RWPE2 (cell line): ENCODE measurements at regions not wholly inside any gene's neighbourhood (a gene's known extent, or its start where the extent isn't known, plus 50 kb on each side); places are given as distances from the start of the nearest gene placed in this dataset.
A peak's percentile ranks its signal among the peaks of the same experiment; 100 is the strongest.

Source experiments
- ATAC-seq: fragments of 200-7000 bp; cut with Tn5 transposase; 3 replicates; pipeline ENCODE4 v1.9.1; 2021; ENCODE audit warnings: low read depth
- DNase-seq: peaks from one replicate; pipeline ENCODE4 v3.0.0-alpha.2; 2020; ENCODE audit warnings: low spot score
- H3K27ac ChIP-seq: fragments of 450-650 bp; 2 replicates; pipeline ENCODE4 v1.5.1; 2017; ENCODE audit warnings: mild to moderate bottlenecking; ENCODE audit not compliant: poor library complexity, severe bottlenecking
- H3K27me3 ChIP-seq: fragments of 250-450 bp; sonication (Bioruptor Pico); 2 replicates; pipeline ENCODE4 v1.5.1; 2021; ENCODE audit warnings: mild to moderate bottlenecking, moderate library complexity; ENCODE audit not compliant: insufficient read depth, poor library complexity, severe bottlenecking
- H3K36me3 ChIP-seq: fragments of 250-450 bp; sonication (Bioruptor Pico); 2 replicates; pipeline ENCODE4 v1.5.1; 2020; ENCODE audit warnings: low read depth, mild to moderate bottlenecking, moderate library complexity
- H3K4me1 ChIP-seq: fragments of 250-450 bp; sonication (Bioruptor Pico); 2 replicates; pipeline ENCODE4 v1.5.1; 2021; ENCODE audit warnings: mild to moderate bottlenecking, moderate library complexity; ENCODE audit not compliant: insufficient read depth, poor library complexity, severe bottlenecking
- H3K4me3 ChIP-seq: fragments of 250-450 bp; sonication (Bioruptor Pico); 2 replicates; pipeline ENCODE4 v1.5.1; 2021; ENCODE audit warnings: mild to moderate bottlenecking, moderate library complexity; ENCODE audit not compliant: severe bottlenecking
- H3K9me3 ChIP-seq: fragments of 250-450 bp; sonication (Bioruptor Pico); 2 replicates; pipeline ENCODE4 v1.5.1; 2021; ENCODE audit warnings: mild to moderate bottlenecking, moderate library complexity; ENCODE audit not compliant: severe bottlenecking
- TF ChIP-seq, protein P1 (sequence below): fragments of 450-650 bp; IDR thresholded peaks from one replicate; pipeline ENCODE4 v1.5.1; 2017; ENCODE audit warnings: mild to moderate bottlenecking, moderate library complexity; ENCODE audit not compliant: poor library complexity, severe bottlenecking

DNA sequence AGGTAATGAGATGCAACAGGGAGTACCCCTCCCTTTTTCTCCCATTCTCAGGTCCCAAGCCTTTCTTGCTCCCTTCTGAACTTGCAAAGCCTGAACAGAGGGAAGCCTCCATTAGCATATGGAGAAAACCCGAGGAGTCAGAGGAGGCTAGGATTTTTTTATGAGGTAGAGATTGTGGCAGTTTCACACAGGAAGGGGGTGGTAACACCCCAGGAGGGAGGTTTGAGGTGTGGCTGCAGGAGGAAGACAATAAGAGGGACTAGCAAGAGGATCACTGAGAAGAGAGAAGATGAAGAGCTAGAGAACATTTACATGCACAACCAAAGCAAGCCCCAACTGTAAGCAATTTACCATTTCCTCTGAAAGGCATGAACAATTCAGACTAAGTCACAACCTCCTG lies 322.7 kb downstream of the SV2B start:
- no peak for DNase-seq
- Histone ChIP-seq H3K27ac (no peak overlapping the region), H3K4me1 (no peaks in the 10 kb centered on the region), H3K36me3 (no peaks in the 10 kb centered on the region), H3K27me3 (no peaks in the 10 kb centered on the region), H3K4me3 (no peak overlapping the region), H3K9me3 (no peaks in the 10 kb centered on the region)
- TF ChIP-seq, protein P1, sequence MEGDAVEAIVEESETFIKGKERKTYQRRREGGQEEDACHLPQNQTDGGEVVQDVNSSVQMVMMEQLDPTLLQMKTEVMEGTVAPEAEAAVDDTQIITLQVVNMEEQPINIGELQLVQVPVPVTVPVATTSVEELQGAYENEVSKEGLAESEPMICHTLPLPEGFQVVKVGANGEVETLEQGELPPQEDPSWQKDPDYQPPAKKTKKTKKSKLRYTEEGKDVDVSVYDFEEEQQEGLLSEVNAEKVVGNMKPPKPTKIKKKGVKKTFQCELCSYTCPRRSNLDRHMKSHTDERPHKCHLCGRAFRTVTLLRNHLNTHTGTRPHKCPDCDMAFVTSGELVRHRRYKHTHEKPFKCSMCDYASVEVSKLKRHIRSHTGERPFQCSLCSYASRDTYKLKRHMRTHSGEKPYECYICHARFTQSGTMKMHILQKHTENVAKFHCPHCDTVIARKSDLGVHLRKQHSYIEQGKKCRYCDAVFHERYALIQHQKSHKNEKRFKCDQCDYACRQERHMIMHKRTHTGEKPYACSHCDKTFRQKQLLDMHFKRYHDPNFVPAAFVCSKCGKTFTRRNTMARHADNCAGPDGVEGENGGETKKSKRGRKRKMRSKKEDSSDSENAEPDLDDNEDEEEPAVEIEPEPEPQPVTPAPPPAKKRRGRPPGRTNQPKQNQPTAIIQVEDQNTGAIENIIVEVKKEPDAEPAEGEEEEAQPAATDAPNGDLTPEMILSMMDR: no peak
- no peak for ATAC-seq

- DNase-seq (no peak), ATAC-seq (no peak)
- Histone ChIP-seq H3K36me3 (no peaks in the 10 kb centered on the region), H3K4me3 (no peak overlapping the region), H3K27me3 (no peaks in the 10 kb centered on the region), H3K27ac (no peak overlapping the region), H3K4me1 (no peaks in the 10 kb centered on the region), H3K9me3 (no peaks in the 10 kb centered on the region)
- TF ChIP-seq, protein P1: no peak
These were observed 323.9 kb downstream of the SV2B start for GRCh38 chr15:91424001-91424400.

- no peaks in the 10 kb centered on the region for H3K36me3 ChIP-seq
- H3K4me1 ChIP-seq: no peaks in the 10 kb centered on the region
- no peaks in the 10 kb centered on the region for H3K27me3 ChIP-seq
- H3K27ac ChIP-seq: no peak overlapping the region
- no peak overlapping the region for H3K4me3 ChIP-seq
- DNase-seq (peak; percentile 69), ATAC-seq (peak; percentile 90)
- H3K9me3 ChIP-seq: no peaks in the 10 kb centered on the region
- TF ChIP-seq, protein P1: no peak
These were observed 326.4 kb downstream of the SV2B start for GRCh38 chr15:91426412-91426811.

DNA sequence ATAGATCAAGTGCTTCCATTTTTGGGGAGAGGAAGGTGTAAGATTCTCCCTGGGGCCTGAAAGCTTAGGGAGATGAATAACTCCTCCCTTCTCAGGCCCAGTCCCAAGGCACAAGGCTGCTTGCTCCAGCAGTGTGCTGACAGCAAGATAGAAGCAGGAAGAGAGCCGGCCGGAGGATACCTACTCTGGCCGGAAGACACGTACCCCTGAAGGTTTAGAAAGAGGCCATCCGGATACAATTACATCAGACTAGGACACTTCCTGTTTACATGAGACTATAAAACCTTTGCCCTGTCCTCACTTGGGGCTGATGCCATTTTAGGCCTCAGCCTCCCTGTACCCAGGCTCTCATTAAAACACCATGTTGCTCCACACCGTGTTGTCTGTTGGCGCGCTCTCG lies 329.9 kb downstream of the SV2B start:
- Histone ChIP-seq H3K27me3 (no peaks in the 10 kb centered on the region), H3K4me3 (no peak overlapping the region), H3K27ac (no peak overlapping the region), H3K4me1 (no peaks in the 10 kb centered on the region), H3K9me3 (no peaks in the 10 kb centered on the region), H3K36me3 (no peaks in the 10 kb centered on the region)
- TF ChIP-seq, protein P1: no peak
- no peak for ATAC-seq
- no peak for DNase-seq

DNA sequence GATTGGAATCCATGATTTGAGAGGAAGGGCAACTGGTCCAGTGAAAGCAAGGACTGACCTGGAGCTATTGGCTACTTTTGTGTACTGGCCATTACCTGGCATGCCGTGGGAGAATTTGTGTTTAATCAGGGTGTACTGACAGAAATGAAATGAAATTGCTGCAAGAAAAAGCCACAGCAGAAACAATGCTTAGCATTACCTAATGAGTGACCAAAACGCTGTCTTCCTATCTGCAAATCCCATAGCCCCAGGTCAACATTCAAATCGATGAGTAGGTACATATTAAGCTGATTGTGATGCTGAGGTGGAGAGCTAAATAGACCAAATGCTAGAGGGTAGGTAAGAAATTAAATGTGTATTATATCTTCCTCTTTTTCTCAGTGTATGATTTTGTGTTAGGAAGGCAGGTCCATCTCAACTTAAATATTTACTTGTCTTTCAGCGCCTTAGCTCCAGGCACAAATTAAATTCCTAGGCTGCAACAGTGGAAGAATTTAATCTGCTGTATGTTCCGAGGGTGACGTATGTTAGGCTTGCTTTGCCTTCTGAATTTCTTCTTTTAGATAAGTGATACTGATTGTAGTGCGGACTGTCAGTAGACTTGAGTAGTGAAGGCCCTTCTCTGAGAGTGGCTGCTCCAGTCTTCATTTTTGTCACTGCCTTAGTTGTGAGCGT lies 331.1 kb downstream of the SV2B start:
- ATAC-seq (no peak), DNase-seq (no peak)
- Histone ChIP-seq H3K36me3 (no peaks in the 10 kb centered on the region), H3K9me3 (no peaks in the 10 kb centered on the region), H3K27ac (no peak overlapping the region), H3K27me3 (no peaks in the 10 kb centered on the region), H3K4me1 (no peaks in the 10 kb centered on the region), H3K4me3 (no peak overlapping the region)
- TF ChIP-seq, protein P1: no peak
